GM23338 (cell line): ENCODE measurements at regions not wholly inside any gene's neighbourhood (a gene's known extent, or its start where the extent isn't known, plus 50 kb on each side); places are given as distances from the start of the nearest gene placed in this dataset.

Source experiments
- EZH2 ChIP-seq: fragments of 200-600 bp; sonication (generic); IDR thresholded peaks from one replicate; pipeline ENCODE4 v1.8.0; 2017; ENCODE audit warnings: antibody characterized with exemption, mild to moderate bottlenecking, low read depth; ENCODE audit not compliant: unreplicated experiment
- POLR2AphosphoS5 ChIP-seq: IDR thresholded peaks from 2 replicates; pipeline ENCODE4 v1.6.1; 2016; ENCODE audit warnings: antibody characterized with exemption, low read depth
- ZNF114 ChIP-seq: fragments of 250-450 bp; sonication (Bioruptor Pico); IDR thresholded peaks from 2 replicates; pipeline ENCODE4 v1.5.0; 2020; ENCODE audit warnings: mild to moderate bottlenecking, moderate library complexity
- ZNF331 ChIP-seq: fragments of 250-450 bp; sonication (Bioruptor Pico); IDR thresholded peaks from 2 replicates; pipeline ENCODE4 v1.5.0; 2020; ENCODE audit warnings: low read depth, mild to moderate bottlenecking, moderate library complexity
- TF ChIP-seq, protein P1 (sequence below), 2 experiments: fragments of 200-600 bp in 1 of 2; sonication (generic) in 1 of 2; conservative IDR thresholded peaks; 2 replicates each; pipeline versions ENCODE4 v1.5.1 to v1.6.1; 2016 to 2017; ENCODE audit warnings: antibody characterized with exemption in 2 of 2, low read depth in 2 of 2, mild to moderate bottlenecking in 2 of 2, moderate library complexity in 1 of 2
- TF ChIP-seq, protein P2 (sequence below): IDR thresholded peaks from one replicate; pipeline ENCODE4 v1.6.1; 2018; ENCODE audit warnings: antibody characterized with exemption; ENCODE audit not compliant: unreplicated experiment
- TF ChIP-seq, protein P3 (sequence below): fragments of 250-450 bp; sonication (Bioruptor Pico); IDR thresholded peaks from 2 replicates; pipeline ENCODE4 v1.5.0; 2020; ENCODE audit warnings: mild to moderate bottlenecking, moderate library complexity

DNA sequence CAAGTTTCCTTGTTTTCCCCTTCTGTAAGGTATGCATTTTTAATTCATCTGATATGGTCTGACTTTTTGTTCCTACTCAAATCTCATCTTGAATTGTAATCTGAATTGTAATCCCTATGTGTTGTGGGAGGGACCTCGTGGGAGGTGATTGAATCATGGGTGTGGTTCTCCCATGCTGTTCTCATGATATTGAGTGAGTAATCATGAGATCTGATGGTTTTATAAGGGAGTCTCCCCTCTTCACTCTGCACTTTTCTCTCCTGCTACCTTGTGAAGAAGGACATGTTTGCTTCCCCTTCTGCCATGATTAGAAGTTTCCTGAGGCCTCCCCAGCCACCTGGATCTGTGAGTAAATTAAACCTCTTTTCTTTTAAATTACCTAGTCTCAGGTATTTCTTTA, 476.1 kb downstream of the LPIN1 start:
- TF ChIP-seq, protein P1, sequence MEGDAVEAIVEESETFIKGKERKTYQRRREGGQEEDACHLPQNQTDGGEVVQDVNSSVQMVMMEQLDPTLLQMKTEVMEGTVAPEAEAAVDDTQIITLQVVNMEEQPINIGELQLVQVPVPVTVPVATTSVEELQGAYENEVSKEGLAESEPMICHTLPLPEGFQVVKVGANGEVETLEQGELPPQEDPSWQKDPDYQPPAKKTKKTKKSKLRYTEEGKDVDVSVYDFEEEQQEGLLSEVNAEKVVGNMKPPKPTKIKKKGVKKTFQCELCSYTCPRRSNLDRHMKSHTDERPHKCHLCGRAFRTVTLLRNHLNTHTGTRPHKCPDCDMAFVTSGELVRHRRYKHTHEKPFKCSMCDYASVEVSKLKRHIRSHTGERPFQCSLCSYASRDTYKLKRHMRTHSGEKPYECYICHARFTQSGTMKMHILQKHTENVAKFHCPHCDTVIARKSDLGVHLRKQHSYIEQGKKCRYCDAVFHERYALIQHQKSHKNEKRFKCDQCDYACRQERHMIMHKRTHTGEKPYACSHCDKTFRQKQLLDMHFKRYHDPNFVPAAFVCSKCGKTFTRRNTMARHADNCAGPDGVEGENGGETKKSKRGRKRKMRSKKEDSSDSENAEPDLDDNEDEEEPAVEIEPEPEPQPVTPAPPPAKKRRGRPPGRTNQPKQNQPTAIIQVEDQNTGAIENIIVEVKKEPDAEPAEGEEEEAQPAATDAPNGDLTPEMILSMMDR (conservative IDR thresholded peaks at IDR 0.05; ENCODE audit: low read depth in 2 of 2): no peak
- TF ChIP-seq ZNF331 (CRISPR knock-in tag): no peak
- TF ChIP-seq, protein P2, sequence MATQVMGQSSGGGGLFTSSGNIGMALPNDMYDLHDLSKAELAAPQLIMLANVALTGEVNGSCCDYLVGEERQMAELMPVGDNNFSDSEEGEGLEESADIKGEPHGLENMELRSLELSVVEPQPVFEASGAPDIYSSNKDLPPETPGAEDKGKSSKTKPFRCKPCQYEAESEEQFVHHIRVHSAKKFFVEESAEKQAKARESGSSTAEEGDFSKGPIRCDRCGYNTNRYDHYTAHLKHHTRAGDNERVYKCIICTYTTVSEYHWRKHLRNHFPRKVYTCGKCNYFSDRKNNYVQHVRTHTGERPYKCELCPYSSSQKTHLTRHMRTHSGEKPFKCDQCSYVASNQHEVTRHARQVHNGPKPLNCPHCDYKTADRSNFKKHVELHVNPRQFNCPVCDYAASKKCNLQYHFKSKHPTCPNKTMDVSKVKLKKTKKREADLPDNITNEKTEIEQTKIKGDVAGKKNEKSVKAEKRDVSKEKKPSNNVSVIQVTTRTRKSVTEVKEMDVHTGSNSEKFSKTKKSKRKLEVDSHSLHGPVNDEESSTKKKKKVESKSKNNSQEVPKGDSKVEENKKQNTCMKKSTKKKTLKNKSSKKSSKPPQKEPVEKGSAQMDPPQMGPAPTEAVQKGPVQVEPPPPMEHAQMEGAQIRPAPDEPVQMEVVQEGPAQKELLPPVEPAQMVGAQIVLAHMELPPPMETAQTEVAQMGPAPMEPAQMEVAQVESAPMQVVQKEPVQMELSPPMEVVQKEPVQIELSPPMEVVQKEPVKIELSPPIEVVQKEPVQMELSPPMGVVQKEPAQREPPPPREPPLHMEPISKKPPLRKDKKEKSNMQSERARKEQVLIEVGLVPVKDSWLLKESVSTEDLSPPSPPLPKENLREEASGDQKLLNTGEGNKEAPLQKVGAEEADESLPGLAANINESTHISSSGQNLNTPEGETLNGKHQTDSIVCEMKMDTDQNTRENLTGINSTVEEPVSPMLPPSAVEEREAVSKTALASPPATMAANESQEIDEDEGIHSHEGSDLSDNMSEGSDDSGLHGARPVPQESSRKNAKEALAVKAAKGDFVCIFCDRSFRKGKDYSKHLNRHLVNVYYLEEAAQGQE: no peak
- TF ChIP-seq POLR2AphosphoS5: no peak
- no peak for TF ChIP-seq EZH2
- TF ChIP-seq ZNF114 (CRISPR knock-in tag): no peak
- TF ChIP-seq, protein P3, sequence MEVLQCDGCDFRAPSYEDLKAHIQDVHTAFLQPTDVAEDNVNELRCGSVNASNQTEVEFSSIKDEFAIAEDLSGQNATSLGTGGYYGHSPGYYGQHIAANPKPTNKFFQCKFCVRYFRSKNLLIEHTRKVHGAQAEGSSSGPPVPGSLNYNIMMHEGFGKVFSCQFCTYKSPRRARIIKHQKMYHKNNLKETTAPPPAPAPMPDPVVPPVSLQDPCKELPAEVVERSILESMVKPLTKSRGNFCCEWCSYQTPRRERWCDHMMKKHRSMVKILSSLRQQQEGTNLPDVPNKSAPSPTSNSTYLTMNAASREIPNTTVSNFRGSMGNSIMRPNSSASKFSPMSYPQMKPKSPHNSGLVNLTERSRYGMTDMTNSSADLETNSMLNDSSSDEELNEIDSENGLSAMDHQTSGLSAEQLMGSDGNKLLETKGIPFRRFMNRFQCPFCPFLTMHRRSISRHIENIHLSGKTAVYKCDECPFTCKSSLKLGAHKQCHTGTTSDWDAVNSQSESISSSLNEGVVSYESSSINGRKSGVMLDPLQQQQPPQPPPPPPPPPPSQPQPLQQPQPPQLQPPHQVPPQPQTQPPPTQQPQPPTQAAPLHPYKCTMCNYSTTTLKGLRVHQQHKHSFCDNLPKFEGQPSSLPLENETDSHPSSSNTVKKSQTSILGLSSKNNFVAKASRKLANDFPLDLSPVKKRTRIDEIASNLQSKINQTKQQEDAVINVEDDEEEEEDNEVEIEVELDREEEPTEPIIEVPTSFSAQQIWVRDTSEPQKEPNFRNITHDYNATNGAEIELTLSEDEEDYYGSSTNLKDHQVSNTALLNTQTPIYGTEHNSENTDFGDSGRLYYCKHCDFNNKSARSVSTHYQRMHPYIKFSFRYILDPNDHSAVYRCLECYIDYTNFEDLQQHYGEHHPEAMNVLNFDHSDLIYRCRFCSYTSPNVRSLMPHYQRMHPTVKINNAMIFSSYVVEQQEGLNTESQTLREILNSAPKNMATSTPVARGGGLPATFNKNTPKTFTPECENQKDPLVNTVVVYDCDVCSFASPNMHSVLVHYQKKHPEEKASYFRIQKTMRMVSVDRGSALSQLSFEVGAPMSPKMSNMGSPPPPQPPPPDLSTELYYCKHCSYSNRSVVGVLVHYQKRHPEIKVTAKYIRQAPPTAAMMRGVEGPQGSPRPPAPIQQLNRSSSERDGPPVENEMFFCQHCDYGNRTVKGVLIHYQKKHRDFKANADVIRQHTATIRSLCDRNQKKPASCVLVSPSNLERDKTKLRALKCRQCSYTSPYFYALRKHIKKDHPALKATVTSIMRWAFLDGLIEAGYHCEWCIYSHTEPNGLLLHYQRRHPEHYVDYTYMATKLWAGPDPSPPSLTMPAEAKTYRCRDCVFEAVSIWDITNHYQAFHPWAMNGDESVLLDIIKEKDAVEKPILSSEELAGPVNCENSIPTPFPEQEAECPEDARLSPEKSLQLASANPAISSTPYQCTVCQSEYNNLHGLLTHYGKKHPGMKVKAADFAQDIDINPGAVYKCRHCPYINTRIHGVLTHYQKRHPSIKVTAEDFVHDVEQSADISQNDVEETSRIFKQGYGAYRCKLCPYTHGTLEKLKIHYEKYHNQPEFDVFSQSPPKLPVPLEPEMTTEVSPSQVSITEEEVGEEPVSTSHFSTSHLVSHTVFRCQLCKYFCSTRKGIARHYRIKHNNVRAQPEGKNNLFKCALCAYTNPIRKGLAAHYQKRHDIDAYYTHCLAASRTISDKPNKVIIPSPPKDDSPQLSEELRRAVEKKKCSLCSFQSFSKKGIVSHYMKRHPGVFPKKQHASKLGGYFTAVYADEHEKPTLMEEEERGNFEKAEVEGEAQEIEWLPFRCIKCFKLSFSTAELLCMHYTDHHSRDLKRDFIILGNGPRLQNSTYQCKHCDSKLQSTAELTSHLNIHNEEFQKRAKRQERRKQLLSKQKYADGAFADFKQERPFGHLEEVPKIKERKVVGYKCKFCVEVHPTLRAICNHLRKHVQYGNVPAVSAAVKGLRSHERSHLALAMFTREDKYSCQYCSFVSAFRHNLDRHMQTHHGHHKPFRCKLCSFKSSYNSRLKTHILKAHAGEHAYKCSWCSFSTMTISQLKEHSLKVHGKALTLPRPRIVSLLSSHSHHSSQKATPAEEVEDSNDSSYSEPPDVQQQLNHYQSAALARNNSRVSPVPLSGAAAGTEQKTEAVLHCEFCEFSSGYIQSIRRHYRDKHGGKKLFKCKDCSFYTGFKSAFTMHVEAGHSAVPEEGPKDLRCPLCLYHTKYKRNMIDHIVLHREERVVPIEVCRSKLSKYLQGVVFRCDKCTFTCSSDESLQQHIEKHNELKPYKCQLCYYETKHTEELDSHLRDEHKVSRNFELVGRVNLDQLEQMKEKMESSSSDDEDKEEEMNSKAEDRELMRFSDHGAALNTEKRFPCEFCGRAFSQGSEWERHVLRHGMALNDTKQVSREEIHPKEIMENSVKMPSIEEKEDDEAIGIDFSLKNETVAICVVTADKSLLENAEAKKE (CRISPR knock-in tag): no peak
